WTC11 (cell line): ENCODE measurements at regions not wholly inside any gene's neighbourhood (a gene's known extent, or its start where the extent isn't known, plus 50 kb on each side); places are given as distances from the start of the nearest gene placed in this dataset.

Experiments
- ATAC-seq: fragments of 200-7000 bp; cut with Tn5 transposase; 2 replicates; pipeline ENCODE4 v1.10.0; 2021; ENCODE audit warnings: mild to moderate bottlenecking, moderate library complexity
- CTCF ChIA-PET: fragments of 300-600 bp; sonication (Branson Sonifier 250); formaldehyde crosslinking; loops from one replicate; lab custom pipeline; 2021; ENCODE audit warnings: antibody characterized with exemption; lab: Charles Lee
- POLR2A ChIA-PET: fragments of 350-600 bp; sonication (Branson Sonifier 250); formaldehyde crosslinking; loops from one replicate; lab custom pipeline; 2021; ENCODE audit warnings: antibody characterized with exemption; lab: Charles Lee
- DNase-seq: peaks from one replicate; pipeline ENCODE4 v3.0.0; 2021; ENCODE audit warnings: low spot score
- H3K27ac Mint-ChIP-seq: 2 replicates; pipeline ENCODE4 v1.8.0; 2021; ENCODE audit warnings: mixed read lengths
- H3K27me3 Mint-ChIP-seq: 2 replicates; pipeline ENCODE4 v1.8.0; 2021; ENCODE audit warnings: low read depth, mild to moderate bottlenecking, moderate library complexity, mixed read lengths
- H3K36me3 Mint-ChIP-seq: 2 replicates; pipeline ENCODE4 v1.8.0; 2021; ENCODE audit warnings: mixed read lengths
- H3K4me1 Mint-ChIP-seq: 2 replicates; pipeline ENCODE4 v1.8.0; 2022; ENCODE audit warnings: mixed read lengths
- H3K4me3 Mint-ChIP-seq: 2 replicates; pipeline ENCODE4 v1.8.0; 2021; ENCODE audit warnings: mild to moderate bottlenecking, moderate library complexity, mixed read lengths
- H3K9me3 Mint-ChIP-seq: 2 replicates; pipeline ENCODE4 v1.8.0; 2021; ENCODE audit warnings: mixed read lengths
- ARID4B ChIP-seq: sonication (generic); formaldehyde crosslinking; IDR thresholded peaks from 2 replicates; pipeline ENCODE4 v1.8.0; 2023; ENCODE audit warnings: missing genetic modification reagents, mild to moderate bottlenecking, borderline replicate concordance
- ATF6 ChIP-seq: sonication (generic); formaldehyde crosslinking; IDR thresholded peaks from 2 replicates; pipeline ENCODE4 v1.8.1; 2023; ENCODE audit warnings: mild to moderate bottlenecking, missing genetic modification reagents
- CBFB ChIP-seq: sonication (generic); formaldehyde crosslinking; IDR thresholded peaks from 2 replicates; pipeline ENCODE4 v1.8.1; 2022; ENCODE audit warnings: mild to moderate bottlenecking, low read depth, missing genetic modification reagents
- CREM ChIP-seq: sonication (generic); formaldehyde crosslinking; IDR thresholded peaks from 2 replicates; pipeline ENCODE4 v1.8.1; 2022; ENCODE audit warnings: mild to moderate bottlenecking, missing genetic modification reagents, moderate library complexity
- E2F5 ChIP-seq: sonication (generic); formaldehyde crosslinking; IDR thresholded peaks from 2 replicates; pipeline ENCODE4 v1.8.1; 2022; ENCODE audit warnings: mild to moderate bottlenecking, moderate library complexity, missing genetic modification reagents
- JUN ChIP-seq: sonication (generic); formaldehyde crosslinking; IDR thresholded peaks from 2 replicates; pipeline ENCODE4 v1.8.0; 2023; ENCODE audit warnings: mild to moderate bottlenecking, missing genetic modification reagents
- KAT7 ChIP-seq: sonication (generic); formaldehyde crosslinking; IDR thresholded peaks from 2 replicates; pipeline ENCODE4 v1.8.1; 2023; ENCODE audit warnings: missing genetic modification reagents, mild to moderate bottlenecking, borderline replicate concordance
- PRDM15 ChIP-seq: sonication (generic); formaldehyde crosslinking; IDR thresholded peaks from 2 replicates; pipeline ENCODE4 v1.8.0; 2022; ENCODE audit warnings: missing genetic modification reagents
- SMAD4 ChIP-seq: sonication (generic); formaldehyde crosslinking; IDR thresholded peaks from 2 replicates; pipeline ENCODE4 v1.8.0; 2022; ENCODE audit warnings: mild to moderate bottlenecking, missing genetic modification reagents
- ZMAT4 ChIP-seq: fragments of 250-450 bp; sonication (Bioruptor Pico); IDR thresholded peaks from 2 replicates; pipeline ENCODE4 v1.9.0; 2021; ENCODE audit warnings: mild to moderate bottlenecking
- ZNF232 ChIP-seq: sonication (generic); formaldehyde crosslinking; IDR thresholded peaks from 2 replicates; pipeline ENCODE4 v1.8.0; 2022; ENCODE audit warnings: mild to moderate bottlenecking, missing genetic modification reagents
- ZNF281 ChIP-seq: sonication (generic); formaldehyde crosslinking; IDR thresholded peaks from 2 replicates; pipeline ENCODE4 v1.8.0; 2023; ENCODE audit warnings: mild to moderate bottlenecking, missing genetic modification reagents
- ZNF317 ChIP-seq: sonication (generic); formaldehyde crosslinking; IDR thresholded peaks from 2 replicates; pipeline ENCODE4 v1.8.1; 2023; ENCODE audit warnings: low read depth, mild to moderate bottlenecking, moderate library complexity, missing genetic modification reagents, borderline replicate concordance

- TF ChIP-seq ZNF232 (CRISPR knock-in tag) = no peak
Observed at GRCh38 chr12:91307957-91308670, 125.5 kb upstream of the DCN start (continued).

GRCh38 chr12:91290354-91290753 is 107.7 kb upstream of the DCN start:
- Mint-ChIP-seq H3K4me3 (no peak overlapping the region), H3K27me3 (no peaks in the 10 kb centered on the region), H3K36me3 (no peaks in the 10 kb centered on the region), H3K9me3 (0 out of 2 replicates have a peak, but pooled peaks cover 6% of the 10 kb centered on the region), H3K4me1 (peaks cover 2% of the 10 kb centered on the region), H3K27ac (no peak overlapping the region)
- DNase-seq = no peak
- CTCF ChIA-PET = no interaction called here
- POLR2A ChIA-PET = no interaction called here
- TF ChIP-seq JUN (no peak), PRDM15 (CRISPR knock-in tag) (no peak)
- ATAC-seq = no peak

- 0 out of 2 replicates have a peak, but pooled peaks cover 2% of the 10 kb centered on the region for H3K9me3 Mint-ChIP-seq
- H3K36me3 Mint-ChIP-seq = no peaks in the 10 kb centered on the region
- CTCF ChIA-PET = no interaction called here
- DNase-seq (no peak), ATAC-seq (no peak)
- POLR2A ChIA-PET = no interaction called here
- no peak overlapping the region for H3K4me3 Mint-ChIP-seq
- H3K27me3 Mint-ChIP-seq = no peaks in the 10 kb centered on the region
- no peak for TF ChIP-seq E2F5 (CRISPR knock-in tag)
- TF ChIP-seq, all 79 proteins: peak for 0
- Mint-ChIP-seq H3K4me1 (peaks cover 2% of the 10 kb centered on the region), H3K27ac (no peak overlapping the region)
Observed at GRCh38 chr12:91289906-91290305, 107.3 kb upstream of the DCN start.

GRCh38 chr12:91289072-91289471 is 106.5 kb upstream of the DCN start:
- Mint-ChIP-seq H3K9me3 (no peaks in the 10 kb centered on the region), H3K4me1 (peaks cover 2% of the 10 kb centered on the region), H3K27ac (no peak overlapping the region), H3K36me3 (no peaks in the 10 kb centered on the region), H3K4me3 (no peak overlapping the region), H3K27me3 (no peaks in the 10 kb centered on the region)
- CTCF ChIA-PET = no interaction called here
- ATAC-seq (no peak), DNase-seq (no peak)
- POLR2A ChIA-PET = no interaction called here
- TF ChIP-seq CBFB (CRISPR knock-in tag) (no peak), ATF6 (CRISPR knock-in tag) (no peak), ZNF281 (CRISPR knock-in tag) (no peak), KAT7 (CRISPR knock-in tag) (no peak), CREM (no peak), ZNF317 (CRISPR knock-in tag) (no peak), ZMAT4 (no peak), SMAD4 (no peak), ARID4B (no peak)
